ENCODE measurements at regions not wholly inside any gene's neighbourhood (a gene's known extent, or its start where the extent isn't known, plus 50 kb on each side); places are given as distances from the start of the nearest gene placed in this dataset.

DNA sequence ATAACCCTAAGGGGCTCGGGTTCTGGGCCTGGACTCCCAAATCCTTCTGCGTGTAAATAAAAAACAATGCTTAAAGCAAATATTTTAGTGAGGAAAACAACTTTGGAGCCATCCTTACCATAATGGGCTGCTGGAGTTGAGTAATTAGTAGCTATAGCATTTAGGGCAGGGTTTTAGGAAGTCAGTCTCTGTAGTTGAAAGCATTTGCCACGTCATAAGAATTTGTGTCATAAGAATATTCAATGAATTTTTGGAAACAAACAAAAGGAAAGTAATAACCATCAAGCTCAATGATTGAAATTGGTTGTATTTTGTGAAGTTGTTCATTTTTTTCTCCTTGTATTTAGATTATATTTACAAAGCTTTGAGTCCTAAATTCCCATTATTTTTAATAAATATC, 114.8 kb upstream of the ELL2 start (continued):
- TF ChIP-seq NR2C2 (CRISPR knock-in tag; IDR thresholded peaks at IDR 0.05) (no peak), OVOL2 (CRISPR knock-in tag; IDR thresholded peaks at IDR 0.05; ENCODE audit: borderline replicate concordance) (no peak), NFATC4 (CRISPR knock-in tag; IDR thresholded peaks at IDR 0.05) (no peak), SOX15 (CRISPR knock-in tag; IDR thresholded peaks at IDR 0.05) (no peak), ZNF219 (CRISPR knock-in tag; IDR thresholded peaks at IDR 0.05; ENCODE audit: borderline replicate concordance) (no peak), ZBTB21 (CRISPR knock-in tag; IDR thresholded peaks at IDR 0.05; ENCODE audit: borderline replicate concordance) (no peak)
- TF ChIP-seq, protein P1, sequence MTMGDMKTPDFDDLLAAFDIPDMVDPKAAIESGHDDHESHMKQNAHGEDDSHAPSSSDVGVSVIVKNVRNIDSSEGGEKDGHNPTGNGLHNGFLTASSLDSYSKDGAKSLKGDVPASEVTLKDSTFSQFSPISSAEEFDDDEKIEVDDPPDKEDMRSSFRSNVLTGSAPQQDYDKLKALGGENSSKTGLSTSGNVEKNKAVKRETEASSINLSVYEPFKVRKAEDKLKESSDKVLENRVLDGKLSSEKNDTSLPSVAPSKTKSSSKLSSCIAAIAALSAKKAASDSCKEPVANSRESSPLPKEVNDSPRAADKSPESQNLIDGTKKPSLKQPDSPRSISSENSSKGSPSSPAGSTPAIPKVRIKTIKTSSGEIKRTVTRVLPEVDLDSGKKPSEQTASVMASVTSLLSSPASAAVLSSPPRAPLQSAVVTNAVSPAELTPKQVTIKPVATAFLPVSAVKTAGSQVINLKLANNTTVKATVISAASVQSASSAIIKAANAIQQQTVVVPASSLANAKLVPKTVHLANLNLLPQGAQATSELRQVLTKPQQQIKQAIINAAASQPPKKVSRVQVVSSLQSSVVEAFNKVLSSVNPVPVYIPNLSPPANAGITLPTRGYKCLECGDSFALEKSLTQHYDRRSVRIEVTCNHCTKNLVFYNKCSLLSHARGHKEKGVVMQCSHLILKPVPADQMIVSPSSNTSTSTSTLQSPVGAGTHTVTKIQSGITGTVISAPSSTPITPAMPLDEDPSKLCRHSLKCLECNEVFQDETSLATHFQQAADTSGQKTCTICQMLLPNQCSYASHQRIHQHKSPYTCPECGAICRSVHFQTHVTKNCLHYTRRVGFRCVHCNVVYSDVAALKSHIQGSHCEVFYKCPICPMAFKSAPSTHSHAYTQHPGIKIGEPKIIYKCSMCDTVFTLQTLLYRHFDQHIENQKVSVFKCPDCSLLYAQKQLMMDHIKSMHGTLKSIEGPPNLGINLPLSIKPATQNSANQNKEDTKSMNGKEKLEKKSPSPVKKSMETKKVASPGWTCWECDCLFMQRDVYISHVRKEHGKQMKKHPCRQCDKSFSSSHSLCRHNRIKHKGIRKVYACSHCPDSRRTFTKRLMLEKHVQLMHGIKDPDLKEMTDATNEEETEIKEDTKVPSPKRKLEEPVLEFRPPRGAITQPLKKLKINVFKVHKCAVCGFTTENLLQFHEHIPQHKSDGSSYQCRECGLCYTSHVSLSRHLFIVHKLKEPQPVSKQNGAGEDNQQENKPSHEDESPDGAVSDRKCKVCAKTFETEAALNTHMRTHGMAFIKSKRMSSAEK (CRISPR knock-in tag; IDR thresholded peaks at IDR 0.05; ENCODE audit: borderline replicate concordance) = no peak
- TF ChIP-seq, protein P2, sequence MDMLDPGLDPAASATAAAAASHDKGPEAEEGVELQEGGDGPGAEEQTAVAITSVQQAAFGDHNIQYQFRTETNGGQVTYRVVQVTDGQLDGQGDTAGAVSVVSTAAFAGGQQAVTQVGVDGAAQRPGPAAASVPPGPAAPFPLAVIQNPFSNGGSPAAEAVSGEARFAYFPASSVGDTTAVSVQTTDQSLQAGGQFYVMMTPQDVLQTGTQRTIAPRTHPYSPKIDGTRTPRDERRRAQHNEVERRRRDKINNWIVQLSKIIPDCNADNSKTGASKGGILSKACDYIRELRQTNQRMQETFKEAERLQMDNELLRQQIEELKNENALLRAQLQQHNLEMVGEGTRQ (CRISPR knock-in tag; IDR thresholded peaks at IDR 0.05) = no peak

DNA sequence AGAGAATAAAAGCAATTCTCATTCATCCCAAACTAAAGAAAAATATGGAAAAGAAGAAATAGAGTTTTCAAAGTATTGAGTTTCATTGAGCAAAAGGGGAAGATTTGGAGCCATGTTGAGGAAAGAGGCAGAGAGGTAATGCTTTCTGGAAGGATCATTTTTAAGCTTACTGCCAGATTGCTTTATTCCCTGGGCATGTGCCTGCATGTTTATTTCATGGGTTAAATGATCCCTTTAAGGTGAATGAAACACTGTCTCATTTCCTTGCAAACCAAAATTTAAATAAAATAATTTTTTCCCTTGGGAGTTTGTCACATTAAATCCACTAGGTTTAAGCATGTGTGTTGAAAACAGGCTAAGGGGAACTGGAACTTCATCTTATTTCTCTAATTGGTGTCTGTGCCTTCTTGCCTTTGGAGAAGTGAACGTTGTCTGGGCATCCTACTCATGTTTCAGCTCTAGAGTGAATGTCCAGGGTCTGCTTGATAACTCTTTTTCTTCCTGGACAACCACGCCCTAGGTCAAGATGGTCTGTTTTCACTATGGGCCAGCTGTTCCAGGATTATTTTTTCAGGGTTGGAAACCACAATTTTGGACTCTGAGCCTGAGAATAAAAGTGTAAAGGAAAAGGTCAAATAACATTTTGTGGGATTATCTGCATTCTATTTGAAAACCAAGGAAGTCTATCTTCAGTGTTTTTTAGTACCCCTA, 114.1 kb upstream of the ELL2 start:
- H3K9me3 Mint-ChIP-seq = no peaks in the 10 kb centered on the region
- H3K36me3 Mint-ChIP-seq = no peaks in the 10 kb centered on the region
- H3K27me3 Mint-ChIP-seq (ENCODE audit: low read depth) = peaks cover 4% of the 10 kb centered on the region; the same call in 1 of the 2 replicates
- peaks cover 14% of the 10 kb centered on the region for H3K4me1 Mint-ChIP-seq
- H3K27ac Mint-ChIP-seq = no peak overlapping the region
- H3K4me3 Mint-ChIP-seq = no peak overlapping the region
- TF ChIP-seq GABPB1 (CRISPR knock-in tag; IDR thresholded peaks at IDR 0.05) (no peak), NR3C1 (CRISPR knock-in tag; conservative IDR thresholded peaks at IDR 0.05; ENCODE audit: low read depth) (no peak), ZNF121 (CRISPR knock-in tag; IDR thresholded peaks at IDR 0.05) (no peak), FOXJ3 (CRISPR knock-in tag; IDR thresholded peaks at IDR 0.05; ENCODE audit: borderline replicate concordance) (no peak), OVOL2 (CRISPR knock-in tag; IDR thresholded peaks at IDR 0.05; ENCODE audit: borderline replicate concordance) (no peak), SMAD3 (CRISPR knock-in tag; IDR thresholded peaks at IDR 0.05; ENCODE audit: borderline replicate concordance) (no peak), PRRX2 (CRISPR knock-in tag; IDR thresholded peaks at IDR 0.05) (no peak), KAT7 (CRISPR knock-in tag; IDR thresholded peaks at IDR 0.05; ENCODE audit: borderline replicate concordance) (no peak), SP1 (CRISPR knock-in tag; conservative IDR thresholded peaks at IDR 0.05) (no peak), ZNF396 (CRISPR knock-in tag; IDR thresholded peaks at IDR 0.05; ENCODE audit: borderline replicate concordance) (no peak)
- TF ChIP-seq, protein P3, sequence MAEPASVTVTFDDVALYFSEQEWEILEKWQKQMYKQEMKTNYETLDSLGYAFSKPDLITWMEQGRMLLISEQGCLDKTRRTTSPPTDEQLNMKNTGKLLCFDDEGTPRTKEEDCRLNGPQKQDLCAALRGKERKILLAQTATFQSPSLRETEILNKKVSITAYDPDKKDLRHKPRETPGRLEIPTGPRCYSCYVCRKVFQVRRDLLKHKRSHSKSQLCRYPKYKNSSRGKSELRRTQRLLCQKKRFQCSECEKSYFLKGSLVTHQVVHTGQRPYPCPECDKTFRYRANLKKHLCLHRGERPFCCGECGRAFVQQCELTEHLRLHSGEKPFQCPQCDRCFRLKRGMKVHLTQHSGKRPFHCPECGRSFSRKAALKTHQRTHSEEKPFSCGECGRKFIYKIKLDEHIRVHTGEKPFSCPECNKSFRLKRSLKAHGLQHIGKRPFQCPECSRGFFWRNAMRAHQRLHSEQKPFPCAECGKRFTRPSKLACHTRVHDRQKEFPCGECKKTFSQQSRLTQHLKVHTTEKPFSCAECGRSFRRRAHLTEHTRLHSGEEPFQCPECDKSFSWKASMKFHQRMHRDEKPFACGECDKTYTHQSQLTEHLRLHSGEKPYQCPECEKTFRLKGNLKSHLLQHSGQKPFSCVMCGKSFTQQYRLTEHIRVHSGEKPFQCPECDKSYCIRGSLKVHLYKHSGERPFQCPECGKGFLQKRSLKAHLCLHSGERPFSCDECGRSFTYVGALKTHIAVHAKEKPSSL (CRISPR knock-in tag; conservative IDR thresholded peaks at IDR 0.05) = no peak
- TF ChIP-seq, protein P4, sequence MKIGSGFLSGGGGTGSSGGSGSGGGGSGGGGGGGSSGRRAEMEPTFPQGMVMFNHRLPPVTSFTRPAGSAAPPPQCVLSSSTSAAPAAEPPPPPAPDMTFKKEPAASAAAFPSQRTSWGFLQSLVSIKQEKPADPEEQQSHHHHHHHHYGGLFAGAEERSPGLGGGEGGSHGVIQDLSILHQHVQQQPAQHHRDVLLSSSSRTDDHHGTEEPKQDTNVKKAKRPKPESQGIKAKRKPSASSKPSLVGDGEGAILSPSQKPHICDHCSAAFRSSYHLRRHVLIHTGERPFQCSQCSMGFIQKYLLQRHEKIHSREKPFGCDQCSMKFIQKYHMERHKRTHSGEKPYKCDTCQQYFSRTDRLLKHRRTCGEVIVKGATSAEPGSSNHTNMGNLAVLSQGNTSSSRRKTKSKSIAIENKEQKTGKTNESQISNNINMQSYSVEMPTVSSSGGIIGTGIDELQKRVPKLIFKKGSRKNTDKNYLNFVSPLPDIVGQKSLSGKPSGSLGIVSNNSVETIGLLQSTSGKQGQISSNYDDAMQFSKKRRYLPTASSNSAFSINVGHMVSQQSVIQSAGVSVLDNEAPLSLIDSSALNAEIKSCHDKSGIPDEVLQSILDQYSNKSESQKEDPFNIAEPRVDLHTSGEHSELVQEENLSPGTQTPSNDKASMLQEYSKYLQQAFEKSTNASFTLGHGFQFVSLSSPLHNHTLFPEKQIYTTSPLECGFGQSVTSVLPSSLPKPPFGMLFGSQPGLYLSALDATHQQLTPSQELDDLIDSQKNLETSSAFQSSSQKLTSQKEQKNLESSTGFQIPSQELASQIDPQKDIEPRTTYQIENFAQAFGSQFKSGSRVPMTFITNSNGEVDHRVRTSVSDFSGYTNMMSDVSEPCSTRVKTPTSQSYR (CRISPR knock-in tag; IDR thresholded peaks at IDR 0.05) = no peak
- ATAC-seq (no peak), DNase-seq (ENCODE audit: low spot score) (no peak)
- CTCF ChIA-PET = no interaction called here
- POLR2A ChIA-PET = no interaction called here
